ENCODE measurements at regions not wholly inside any gene's neighbourhood (a gene's known extent, or its start where the extent isn't known, plus 50 kb on each side); places are given as distances from the start of the nearest gene placed in this dataset.

- 54% methylated on average over 2 of the region's 2 CpGs for WGBS
- DNase-seq (ENCODE audit: low spot score), result no peak
- H3K36me3 ChIP-seq (ENCODE audit: control insufficient read depth in 4 of 4, insufficient read depth in 3 of 4, low read depth in 1 of 4, low read length in 3 of 4), result no peaks in the 10 kb centered on the region
- TF ChIP-seq NR2F2 (IDR thresholded peaks at IDR 0.05), result no peak
- no peak for TF ChIP-seq JUND (IDR thresholded peaks at IDR 0.05)
- TF ChIP-seq CTCF (IDR thresholded peaks at IDR 0.05; ENCODE audit: low read depth, low read length, missing input control), result no peak
- TF ChIP-seq YY1 (IDR thresholded peaks at IDR 0.05), result no peak
- TF ChIP-seq HNF4G (IDR thresholded peaks at IDR 0.05), result no peak
- TF ChIP-seq GABPA (IDR thresholded peaks at IDR 0.05 in 1 of 2, conservative IDR thresholded peaks at IDR 0.05 in 1 of 2), result no peak
- no peak for TF ChIP-seq HNF4A (conservative IDR thresholded peaks at IDR 0.05)
- no peaks in the 10 kb centered on the region for H3K9me3 ChIP-seq (ENCODE audit: control insufficient read depth in 4 of 4, low read length in 3 of 4)
- H3K27ac ChIP-seq (ENCODE audit: low read depth in 1 of 2, low read length in 2 of 2), result no peak overlapping the region
- H3K4me1 ChIP-seq (ENCODE audit: control insufficient read depth in 4 of 4, insufficient read depth in 4 of 4, low read length in 3 of 4), result no peaks in the 10 kb centered on the region
- no peak overlapping the region for H3K4me3 ChIP-seq (ENCODE audit: low read depth in 1 of 3, low read length in 3 of 3)
- no peak overlapping the region for H3K9ac ChIP-seq (ENCODE audit: low read depth in 1 of 2, low read length in 2 of 2)
- no peaks in the 10 kb centered on the region for H3K27me3 ChIP-seq (ENCODE audit: control insufficient read depth in 4 of 4, insufficient read depth in 4 of 4, low read length in 3 of 4)
Observed at GRCh38 chr18:1015777-1016176, 111.1 kb downstream of the ADCYAP1 start.

- Histone ChIP-seq H3K4me3 (ENCODE audit: low read depth in 1 of 3, low read length in 3 of 3) (no peak overlapping the region), H3K27ac (ENCODE audit: low read depth in 1 of 2, low read length in 2 of 2) (no peak overlapping the region), H3K4me1 (ENCODE audit: control insufficient read depth in 4 of 4, insufficient read depth in 4 of 4, low read length in 3 of 4) (no peaks in the 10 kb centered on the region), H3K27me3 (ENCODE audit: control insufficient read depth in 4 of 4, insufficient read depth in 4 of 4, low read length in 3 of 4) (no peaks in the 10 kb centered on the region), H3K9ac (ENCODE audit: low read depth in 1 of 2, low read length in 2 of 2) (no peak overlapping the region), H3K36me3 (ENCODE audit: control insufficient read depth in 4 of 4, insufficient read depth in 3 of 4, low read depth in 1 of 4, low read length in 3 of 4) (no peaks in the 10 kb centered on the region), H3K9me3 (ENCODE audit: control insufficient read depth in 4 of 4, low read length in 3 of 4) (no peaks in the 10 kb centered on the region)
- TF ChIP-seq HNF4G (IDR thresholded peaks at IDR 0.05) (no peak), FOXA1 (IDR thresholded peaks at IDR 0.05) (no peak), ZBTB33 (IDR thresholded peaks at IDR 0.05) (no peak)
- no peak for DNase-seq (ENCODE audit: low spot score)
- WGBS, result 80% methylated on average over 8 of the region's 8 CpGs
Observed at GRCh38 chr18:1017227-1018058, 112.8 kb downstream of the ADCYAP1 start.

GRCh38 chr18:1018181-1018681 is 113.6 kb downstream of the ADCYAP1 start:
- H3K27ac ChIP-seq (ENCODE audit: low read depth in 1 of 2, low read length in 2 of 2), result no peak overlapping the region
- H3K9ac ChIP-seq (ENCODE audit: low read depth in 1 of 2, low read length in 2 of 2), result no peak overlapping the region
- no peaks in the 10 kb centered on the region for H3K36me3 ChIP-seq (ENCODE audit: control insufficient read depth in 4 of 4, insufficient read depth in 3 of 4, low read depth in 1 of 4, low read length in 3 of 4)
- H3K4me3 ChIP-seq (ENCODE audit: low read depth in 1 of 3, low read length in 3 of 3), result no peak overlapping the region
- H3K27me3 ChIP-seq (ENCODE audit: control insufficient read depth in 4 of 4, insufficient read depth in 4 of 4, low read length in 3 of 4), result no peaks in the 10 kb centered on the region
- no peaks in the 10 kb centered on the region for H3K4me1 ChIP-seq (ENCODE audit: control insufficient read depth in 4 of 4, insufficient read depth in 4 of 4, low read length in 3 of 4)
- WGBS, result 75% methylated on average over 5 of the region's 5 CpGs
- no peaks in the 10 kb centered on the region for H3K9me3 ChIP-seq (ENCODE audit: control insufficient read depth in 4 of 4, low read length in 3 of 4)
- TF ChIP-seq RAD21 (IDR thresholded peaks at IDR 0.05) (no peak), HNF4G (IDR thresholded peaks at IDR 0.05) (no peak), FOXA1 (IDR thresholded peaks at IDR 0.05) (no peak), SP1 (IDR thresholded peaks at IDR 0.05) (no peak), TAF1 (conservative IDR thresholded peaks at IDR 0.05) (no peak)
- DNase-seq (ENCODE audit: low spot score), result no peak
